Memory B cell (primary cell): ENCODE measurements at regions not wholly inside any gene's neighbourhood (a gene's known extent, or its start where the extent isn't known, plus 50 kb on each side); places are given as distances from the start of the nearest gene placed in this dataset.

Source experiments
- ATAC-seq: fragments of 150-1000 bp; cut with Tn5 transposase; 2 replicates; pipeline ENCODE4 v1.10.0; 2021; ENCODE audit warnings: low read depth, mild to moderate bottlenecking, moderate library complexity
- DNase-seq, 2 donors: peaks; one replicate each; pipeline ENCODE4 v3.0.0; 2022; ENCODE audit warnings: low spot score in 2 of 2
- H3K27ac Mint-ChIP-seq: one replicate; pipeline ENCODE4 v1.8.0; 2022; ENCODE audit warnings: mild to moderate bottlenecking, moderate library complexity, mixed read lengths
- H3K27me3 Mint-ChIP-seq: one replicate; pipeline ENCODE4 v1.8.0; 2022; ENCODE audit warnings: mixed read lengths
- H3K36me3 Mint-ChIP-seq: one replicate; pipeline ENCODE4 v1.8.0; 2022; ENCODE audit warnings: mild to moderate bottlenecking, mixed read lengths
- H3K4me1 Mint-ChIP-seq: one replicate; pipeline ENCODE4 v1.8.0; 2022; ENCODE audit warnings: mixed read lengths
- H3K4me3 Mint-ChIP-seq: one replicate; pipeline ENCODE4 v1.8.0; 2022; ENCODE audit warnings: mild to moderate bottlenecking, moderate library complexity, mixed read lengths
- H3K9me3 Mint-ChIP-seq: one replicate; pipeline ENCODE4 v1.8.0; 2022; ENCODE audit warnings: mixed read lengths

DNA sequence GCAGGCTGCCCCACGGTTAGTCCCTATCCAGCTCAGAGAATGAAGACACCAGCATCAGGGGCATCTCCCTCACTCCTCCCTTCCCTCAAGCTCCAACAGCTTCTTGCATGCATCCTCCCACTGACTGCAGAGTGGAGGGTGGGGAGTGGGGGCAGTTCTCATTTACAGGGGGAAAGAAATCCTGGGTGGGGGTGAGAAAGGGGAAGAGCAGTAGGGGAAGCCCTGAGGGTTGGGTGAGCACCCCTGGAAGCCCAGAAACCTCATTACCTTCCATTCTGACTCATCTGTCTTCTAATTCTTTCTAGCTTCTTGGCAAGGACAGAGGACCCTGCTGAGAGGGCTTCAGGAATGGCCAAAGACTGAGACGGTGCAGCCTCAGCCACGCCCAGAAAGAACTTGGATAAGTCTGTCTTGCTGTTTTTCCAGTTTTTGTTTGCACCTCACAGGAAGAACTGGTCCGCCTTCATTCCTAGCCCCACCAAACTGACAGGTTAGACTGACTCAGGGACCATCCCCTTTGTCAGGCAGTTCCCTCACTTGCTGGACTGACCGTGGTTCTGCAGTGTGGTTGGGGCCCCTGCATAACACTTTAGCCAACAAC lies 52.5 kb upstream of the WSB1 start:
- Mint-ChIP-seq H3K27me3 (no peaks in the 10 kb centered on the region), H3K9me3 (no peaks in the 10 kb centered on the region), H3K36me3 (no peaks in the 10 kb centered on the region), H3K4me3 (no peak overlapping the region), H3K27ac (no peak overlapping the region), H3K4me1 (peaks cover 35% of the 10 kb centered on the region)
- ATAC-seq (no peak), DNase-seq (no peak)

DNA sequence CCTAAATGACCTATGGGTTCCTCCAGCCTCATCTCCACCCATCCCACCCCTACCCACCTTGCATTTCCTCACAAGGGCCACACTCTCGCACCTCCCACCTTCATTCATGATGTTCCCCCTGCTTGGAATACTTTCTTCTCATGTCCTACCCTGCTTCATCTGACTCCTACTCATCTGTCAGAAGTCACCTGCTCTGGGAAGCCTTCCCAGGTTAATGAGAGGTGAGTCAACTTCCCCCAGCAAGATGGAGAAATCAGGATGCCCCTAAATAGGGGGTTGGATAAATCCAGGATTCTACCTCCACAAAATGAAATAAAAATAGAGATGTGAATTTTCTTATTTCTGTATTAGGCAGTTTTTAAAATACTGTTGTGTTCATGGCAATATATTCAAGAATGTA lies 51.0 kb upstream of the WSB1 start:
- no peaks in the 10 kb centered on the region for H3K36me3 Mint-ChIP-seq
- peaks cover 35% of the 10 kb centered on the region for H3K4me1 Mint-ChIP-seq
- no peak for ATAC-seq
- H3K27me3 Mint-ChIP-seq, result no peaks in the 10 kb centered on the region
- DNase-seq, result no peak
- no peak overlapping the region for H3K27ac Mint-ChIP-seq
- H3K9me3 Mint-ChIP-seq, result no peaks in the 10 kb centered on the region
- H3K4me3 Mint-ChIP-seq, result no peak overlapping the region

DNA sequence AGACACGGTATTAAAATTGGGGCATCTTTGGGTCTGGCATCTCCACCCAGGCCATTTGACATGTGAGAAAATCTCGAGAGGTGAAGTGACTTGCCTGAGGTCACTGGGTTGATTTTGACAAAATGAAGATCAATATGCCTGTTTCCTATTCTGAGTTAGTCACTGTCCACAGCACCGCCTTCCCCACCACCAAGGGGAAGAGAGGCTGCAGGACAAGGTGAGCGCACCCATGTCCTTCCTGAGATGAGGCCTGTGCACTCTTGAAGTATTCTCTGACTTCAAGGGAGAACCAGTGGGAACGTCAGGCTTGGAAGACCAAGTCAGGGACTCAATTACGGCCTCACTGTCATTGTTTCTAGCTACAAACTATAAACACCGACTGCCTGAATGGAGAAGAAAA lies 49.9 kb upstream of the WSB1 start:
- Mint-ChIP-seq H3K27me3 (no peaks in the 10 kb centered on the region), H3K36me3 (no peaks in the 10 kb centered on the region), H3K4me1 (peaks cover 28% of the 10 kb centered on the region), H3K4me3 (no peak overlapping the region), H3K9me3 (no peaks in the 10 kb centered on the region), H3K27ac (no peak overlapping the region)
- DNase-seq, result no peak
- no peak for ATAC-seq
